H9 (cell line): ENCODE measurements at regions not wholly inside any gene's neighbourhood (a gene's known extent, or its start where the extent isn't known, plus 50 kb on each side); places are given as distances from the start of the nearest gene placed in this dataset.

ENCODE experiments used
- DNase-seq: peaks from one replicate; pipeline ENCODE4 v3.0.0-alpha.2; 2017
- H2AFZ ChIP-seq: one replicate; pipeline ENCODE4 v1.6.1; 2013; ENCODE audit warnings: mild to moderate bottlenecking, low read length, control low read depth, moderate library complexity
- H2AK5ac ChIP-seq: 2 replicates; pipeline ENCODE4 v1.6.1; 2013; ENCODE audit warnings: low read length, control low read depth, mixed read lengths; ENCODE audit not compliant: insufficient read length
- H2BK120ac ChIP-seq: one replicate; pipeline ENCODE4 v1.6.1; 2013; ENCODE audit warnings: low read depth, mild to moderate bottlenecking, low read length, control low read depth, inconsistent platforms; ENCODE audit not compliant: poor library complexity, severe bottlenecking
- H2BK12ac ChIP-seq: 2 replicates; pipeline ENCODE4 v1.6.1; 2013; ENCODE audit warnings: low read length, control low read depth, mixed read lengths, low read depth; ENCODE audit not compliant: insufficient read length
- H2BK15ac ChIP-seq: 2 replicates; pipeline ENCODE4 v1.6.1; 2013; ENCODE audit warnings: low read depth, low read length, control low read depth
- H2BK20ac ChIP-seq: one replicate; pipeline ENCODE4 v1.6.1; 2013; ENCODE audit warnings: low read depth, mild to moderate bottlenecking, low read length, control low read depth, inconsistent platforms; ENCODE audit not compliant: poor library complexity, severe bottlenecking
- H2BK5ac ChIP-seq: 2 replicates; pipeline ENCODE4 v1.6.1; 2013; ENCODE audit warnings: low read length, control low read depth, mixed read lengths; ENCODE audit not compliant: insufficient read length
- H3K14ac ChIP-seq: 2 replicates; pipeline ENCODE4 v1.6.1; 2013; ENCODE audit warnings: low read length, control low read depth; ENCODE audit not compliant: insufficient read depth
- H3K18ac ChIP-seq: 2 replicates; pipeline ENCODE4 v1.6.1; 2013; ENCODE audit warnings: low read depth, mild to moderate bottlenecking, mixed read lengths, low read length, control low read depth; ENCODE audit not compliant: insufficient read length
- H3K23ac ChIP-seq: 2 replicates; pipeline ENCODE4 v1.6.1; 2013; ENCODE audit warnings: low read length, control low read depth, mixed read lengths, low read depth; ENCODE audit not compliant: insufficient read length
- H3K23me2 ChIP-seq: 2 replicates; pipeline ENCODE4 v1.6.1; 2013; ENCODE audit warnings: low read depth, mild to moderate bottlenecking, mixed read lengths, low read length, control low read depth; ENCODE audit not compliant: insufficient read length, poor library complexity, severe bottlenecking
- H3K27ac ChIP-seq: 2 replicates; pipeline ENCODE4 v1.5.1; 2013; ENCODE audit warnings: low read length, control low read depth, mixed read lengths, low read depth; ENCODE audit not compliant: insufficient read length
- H3K27me3 ChIP-seq: 2 replicates; pipeline ENCODE4 v1.6.1; 2013; ENCODE audit warnings: low read length, control low read depth, inconsistent platforms; ENCODE audit not compliant: insufficient read depth
- H3K4ac ChIP-seq: 2 replicates; pipeline ENCODE4 v1.6.1; 2013; ENCODE audit warnings: low read depth, mild to moderate bottlenecking, control low read depth, inconsistent platforms, low read length, moderate library complexity
- H3K4me1 ChIP-seq: 2 replicates; pipeline ENCODE4 v1.6.1; 2013; ENCODE audit warnings: low read length, control low read depth, inconsistent platforms; ENCODE audit not compliant: insufficient read depth
- H3K4me2 ChIP-seq: 2 replicates; pipeline ENCODE4 v1.6.1; 2013; ENCODE audit warnings: low read length, control low read depth, mixed read lengths; ENCODE audit not compliant: insufficient read length, insufficient read depth
- H3K56ac ChIP-seq: 2 replicates; pipeline ENCODE4 v1.6.1; 2013; ENCODE audit warnings: low read depth, mild to moderate bottlenecking, mixed read lengths, low read length, control low read depth; ENCODE audit not compliant: insufficient read length
- H3K79me1 ChIP-seq: 2 replicates; pipeline ENCODE4 v1.6.1; 2013; ENCODE audit warnings: low read depth, mild to moderate bottlenecking, moderate library complexity, low read length, control low read depth, inconsistent platforms; ENCODE audit not compliant: insufficient read depth, poor library complexity, severe bottlenecking
- H3K79me2 ChIP-seq: 2 replicates; pipeline ENCODE4 v1.6.1; 2013; ENCODE audit warnings: low read length, control low read depth, inconsistent platforms; ENCODE audit not compliant: insufficient read depth
- H3K9ac ChIP-seq: 2 replicates; pipeline ENCODE4 v1.6.1; 2013; ENCODE audit warnings: low read length, control low read depth, mixed read lengths; ENCODE audit not compliant: insufficient read length; ENCODE audit errors: extremely low read depth
- H3K9me3 ChIP-seq: one replicate; pipeline ENCODE4 v1.6.1; 2013; ENCODE audit warnings: low read depth, low read length, inconsistent platforms; ENCODE audit not compliant: control insufficient read depth
- H3T11ph ChIP-seq: one replicate; pipeline ENCODE4 v1.6.1; 2013; ENCODE audit warnings: mild to moderate bottlenecking, low read length, control low read depth, inconsistent platforms
- H4K20me1 ChIP-seq: one replicate; pipeline ENCODE4 v1.6.1; 2013; ENCODE audit not compliant: control insufficient read depth, insufficient read length, insufficient read depth
- H4K5ac ChIP-seq: 2 replicates; pipeline ENCODE4 v1.6.1; 2013; ENCODE audit warnings: low read depth, mild to moderate bottlenecking, mixed read lengths, low read length, control low read depth; ENCODE audit not compliant: insufficient read length
- H4K8ac ChIP-seq: replicated peaks from 2 replicates; pipeline ENCODE4 v1.6.1; 2013; ENCODE audit warnings: low read length, control low read depth, mixed read lengths, low read depth; ENCODE audit not compliant: insufficient read length
- H4K91ac ChIP-seq: 2 replicates; pipeline ENCODE4 v1.6.1; 2013; ENCODE audit warnings: low read depth, mild to moderate bottlenecking, moderate library complexity, mixed read lengths, low read length, control low read depth; ENCODE audit not compliant: insufficient read length
- H3K27ac Mint-ChIP-seq, 3 experiments: 2 replicates in 2 of 3; 3 replicates in 1 of 3; pipeline ENCODE4 v1.8.0; 2020 to 2021; ENCODE audit warnings: mixed read lengths in 3 of 3, mild to moderate bottlenecking in 1 of 3, moderate library complexity in 1 of 3
- H3K27me3 Mint-ChIP-seq: 2 replicates; pipeline ENCODE4 v1.8.0; 2021; ENCODE audit warnings: low read depth, mild to moderate bottlenecking, moderate library complexity, mixed read lengths
- H3K36me3 Mint-ChIP-seq, 3 experiments: 2 replicates in 2 of 3; 3 replicates in 1 of 3; pipeline ENCODE4 v1.8.0; 2020 to 2021; ENCODE audit warnings: low read depth in 3 of 3, mixed read lengths in 3 of 3; ENCODE audit not compliant: insufficient read depth in 1 of 3
- H3K4me1 Mint-ChIP-seq, 2 experiments: 2 replicates each; pipeline ENCODE4 v1.8.0; 2020; ENCODE audit warnings: mixed read lengths in 2 of 2
- H3K4me3 Mint-ChIP-seq, 2 experiments: 2 replicates in 1 of 2; 3 replicates in 1 of 2; pipeline ENCODE4 v1.8.0; 2020 to 2021; ENCODE audit warnings: mild to moderate bottlenecking in 2 of 2, mixed read lengths in 2 of 2, moderate library complexity in 1 of 2
- H3K9me3 Mint-ChIP-seq, 2 experiments: 2 replicates in 1 of 2; 3 replicates in 1 of 2; pipeline ENCODE4 v1.8.0; 2020; ENCODE audit warnings: mild to moderate bottlenecking in 2 of 2, mixed read lengths in 2 of 2, moderate library complexity in 1 of 2
- CTCF ChIP-seq: fragments of 200-600 bp; sonication (generic); conservative IDR thresholded peaks from 3 replicates; pipeline ENCODE4 v1.8.0; 2021; ENCODE audit warnings: antibody characterized with exemption, mild to moderate bottlenecking
- WGBS: extraction: QIAGEN DNeasy Blood & Tissue Kit; methylation state at CpG from one replicate; pipeline ENCODE4 v1.1.7; 2013; ENCODE audit warnings: missing lambda C conversion rate, low lambda C conversion rate, mixed read lengths; ENCODE audit not compliant: insufficient read length; ENCODE audit errors: extremely low coverage; 5-methylcytosine and 5-hydroxymethylcytosine counted together

GRCh38 chr13:85163063-85163462 is 636.2 kb downstream of the SLITRK6 start:
- Histone ChIP-seq H3K9ac (no peak overlapping the region), H3K4ac (no peak overlapping the region), H4K20me1 (no peaks in the 10 kb centered on the region), H2BK20ac (no peak overlapping the region), H3K79me1 (no peaks in the 10 kb centered on the region), H3K4me2 (no peak overlapping the region), H3K27ac (no peak overlapping the region), H3T11ph (no peak overlapping the region), H2AFZ (no peak overlapping the region), H3K23ac (no peak overlapping the region), H2AK5ac (no peak overlapping the region), H2BK12ac (no peak overlapping the region), H2BK15ac (no peak overlapping the region), H2BK120ac (no peak overlapping the region), H4K8ac (no peak overlapping the region), H2BK5ac (no peak overlapping the region), H3K9me3 (no peaks in the 10 kb centered on the region), H3K56ac (no peak overlapping the region), H3K23me2 (no peaks in the 10 kb centered on the region), H3K18ac (no peak overlapping the region), H4K91ac (no peak overlapping the region), H4K5ac (no peak overlapping the region), H3K4me1 (no peaks in the 10 kb centered on the region), H3K14ac (no peak overlapping the region), H3K79me2 (no peaks in the 10 kb centered on the region), H3K27me3 (no peaks in the 10 kb centered on the region)
- Mint-ChIP-seq H3K9me3 (peaks cover 16 to 17% of the 10 kb centered on the region in 2 experiments), H3K27me3 (no peaks in the 10 kb centered on the region), H3K36me3 (peaks cover 0 to 23% (median 11%) of the 10 kb centered on the region in 3 experiments), H3K4me3 (no peak overlapping the region), H3K4me1 (peaks cover 0 to 6% of the 10 kb centered on the region in 2 experiments; a peak in 2 of 4 replicates), H3K27ac (no peak overlapping the region; a peak in 1 of 7 replicates)
- no CpG with 5 or more reads among the region's 2 CpGs for WGBS
- TF ChIP-seq CTCF, result no peak
- no peak for DNase-seq
